ENCODE measurements at regions not wholly inside any gene's neighbourhood (a gene's known extent, or its start where the extent isn't known, plus 50 kb on each side); places are given as distances from the start of the nearest gene placed in this dataset.

GRCh38 chr10:43861966-43862751, 213.5 kb upstream of the ZNF32 start:
- H3K27ac ChIP-seq, result no peak overlapping the region
- no peak for TF ChIP-seq CTCF (conservative IDR thresholded peaks at IDR 0.05)
- no peak for TF ChIP-seq ZFX (IDR thresholded peaks at IDR 0.05)

- H3K27ac ChIP-seq, result no peak overlapping the region
- TF ChIP-seq CTCF (conservative IDR thresholded peaks at IDR 0.05) (no peak), ZFX (IDR thresholded peaks at IDR 0.05) (no peak)
These were observed 210.4 kb upstream of the ZNF32 start for GRCh38 chr10:43859016-43859525.

DNA sequence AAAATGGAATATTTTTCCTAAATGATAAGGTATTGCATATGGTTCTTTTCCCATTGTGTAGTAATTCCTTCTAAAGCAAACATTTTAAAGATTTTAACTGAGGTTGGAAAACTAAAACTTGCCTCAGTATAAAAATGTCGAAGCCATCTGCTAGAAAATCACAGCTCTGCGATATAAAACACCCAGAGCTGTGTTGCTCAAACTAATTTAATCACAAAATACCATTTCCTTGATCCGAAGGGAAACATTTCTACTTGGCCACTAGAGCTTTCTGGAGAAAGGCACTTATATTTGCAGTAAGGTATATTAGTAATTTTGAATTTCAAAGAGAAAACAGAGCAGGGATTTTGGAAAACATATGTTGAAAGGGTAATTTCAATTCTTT, 209.2 kb upstream of the ZNF32 start:
- no peak overlapping the region for H3K27ac ChIP-seq
- TF ChIP-seq CTCF (conservative IDR thresholded peaks at IDR 0.05), result no peak
- no peak for TF ChIP-seq ZFX (IDR thresholded peaks at IDR 0.05)

DNA sequence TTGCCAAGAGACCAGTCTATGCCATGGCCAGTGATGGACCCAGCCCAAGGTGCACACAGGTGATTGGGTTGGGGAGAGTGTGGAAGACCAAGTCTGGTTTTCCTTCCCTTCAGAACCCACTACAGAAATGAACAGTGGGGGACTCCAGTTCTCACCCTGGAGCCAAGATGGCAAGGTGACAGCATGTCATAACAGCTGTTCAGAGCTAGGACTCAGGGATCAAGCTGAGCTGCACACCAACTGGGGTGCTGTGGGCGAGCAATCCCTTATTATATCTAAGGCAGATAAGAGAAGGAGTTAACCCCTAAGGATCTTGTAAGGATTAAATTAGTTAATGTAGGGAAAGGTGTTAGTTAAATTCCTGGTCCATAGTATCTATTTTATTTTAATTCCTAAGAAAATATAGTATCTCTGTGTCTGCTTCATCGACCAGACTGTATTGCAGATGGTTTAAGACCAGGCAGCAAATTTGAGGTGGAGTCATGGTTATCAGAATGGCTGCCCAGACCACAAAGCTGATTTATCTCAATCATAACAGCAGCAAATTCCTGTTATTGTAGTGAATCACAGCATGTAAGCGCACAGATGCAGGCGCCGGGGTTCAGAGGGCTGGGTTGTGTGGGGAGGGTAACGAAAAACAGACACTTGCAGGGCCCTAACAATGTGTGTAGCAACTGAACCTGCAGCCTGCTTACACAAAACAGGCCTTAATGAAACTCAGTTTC, 208.7 kb upstream of the ZNF32 start:
- H3K27ac ChIP-seq, result no peak overlapping the region
- TF ChIP-seq CTCF (conservative IDR thresholded peaks at IDR 0.05), result no peak
- TF ChIP-seq ZFX (IDR thresholded peaks at IDR 0.05), result no peak

DNA sequence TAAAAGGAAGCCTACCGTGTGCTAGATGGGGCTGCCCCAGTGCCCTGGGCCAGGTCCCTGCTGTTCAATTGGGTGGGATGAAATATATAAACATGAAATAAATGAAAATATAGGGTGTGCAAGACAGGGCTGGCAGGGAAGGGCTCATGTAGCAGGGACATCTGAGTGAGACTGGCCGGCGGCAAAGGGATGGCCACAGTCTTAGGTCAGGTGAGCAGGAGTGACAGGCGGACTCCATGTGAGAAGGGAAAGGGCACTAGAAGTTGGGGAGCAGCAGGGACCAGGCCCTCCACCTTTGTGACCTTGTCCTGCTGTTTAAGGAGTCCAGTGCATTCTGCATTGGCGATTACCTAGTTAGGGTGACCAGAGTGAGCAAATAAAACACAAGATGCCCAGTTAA, 207.6 kb upstream of the ZNF32 start:
- no peak overlapping the region for H3K27ac ChIP-seq
- TF ChIP-seq CTCF (conservative IDR thresholded peaks at IDR 0.05) (no peak), ZFX (IDR thresholded peaks at IDR 0.05) (no peak)

DNA sequence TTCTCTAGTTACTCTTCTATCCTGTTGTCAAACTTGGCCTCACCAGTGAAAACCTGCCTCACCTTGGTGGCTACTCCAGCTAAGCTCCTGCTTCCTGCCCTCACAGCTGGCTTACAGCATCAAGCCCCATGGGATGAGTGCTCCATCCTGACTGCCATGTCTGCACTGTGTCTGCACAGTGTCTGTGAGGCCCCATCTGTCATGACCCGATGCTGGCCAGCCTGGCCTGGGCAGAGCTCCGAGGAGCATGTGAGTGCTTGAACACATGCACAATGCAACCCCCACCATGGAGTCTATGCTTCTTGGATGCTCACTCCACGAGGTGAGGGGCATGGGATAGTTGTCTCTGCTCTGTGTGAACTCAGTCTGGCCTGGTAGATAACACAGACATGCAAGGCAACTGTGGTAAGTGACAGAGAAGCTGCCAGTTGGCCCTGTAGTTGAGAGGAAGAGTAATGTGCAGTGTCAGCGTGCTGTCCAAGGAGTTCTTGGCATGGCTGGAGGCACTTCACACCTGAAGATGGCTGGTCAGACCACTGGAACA, 207.1 kb upstream of the ZNF32 start:
- no peak overlapping the region for H3K27ac ChIP-seq
- TF ChIP-seq CTCF (conservative IDR thresholded peaks at IDR 0.05), result no peak
- no peak for TF ChIP-seq ZFX (IDR thresholded peaks at IDR 0.05)

DNA sequence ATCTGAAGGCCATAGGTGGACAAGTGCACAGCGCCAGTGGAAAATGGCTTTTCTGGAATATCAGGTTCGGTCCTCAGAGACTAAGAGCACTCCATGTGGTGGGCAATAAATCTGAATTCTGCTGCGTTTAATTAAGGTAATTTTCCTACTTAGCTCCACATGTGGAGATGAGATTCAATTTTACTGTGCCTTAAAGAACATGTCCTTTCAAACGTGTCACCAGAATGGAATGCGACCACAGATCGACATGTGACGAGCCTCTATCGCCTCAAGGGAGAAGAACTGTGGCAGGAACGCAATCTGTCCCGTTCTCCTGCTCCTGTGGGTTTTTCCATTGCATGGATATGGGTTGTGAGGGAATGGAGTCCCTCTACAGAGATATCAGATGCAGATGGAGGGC, 205.3 kb upstream of the ZNF32 start:
- no peak overlapping the region for H3K27ac ChIP-seq
- no peak for TF ChIP-seq CTCF (conservative IDR thresholded peaks at IDR 0.05)
- TF ChIP-seq ZFX (IDR thresholded peaks at IDR 0.05), result no peak
